Large intestine (tissue), 3 donors: ENCODE measurements at regions not wholly inside any gene's neighbourhood (a gene's known extent, or its start where the extent isn't known, plus 50 kb on each side); places are given as distances from the start of the nearest gene placed in this dataset.
"Not testable (repeated sequence)": the region's sequence is repeated elsewhere in the genome, so short reads cannot be mapped to it uniquely, and the experiment has no call there.

ENCODE experiments used
- DNase-seq, 2 donors: peaks; one replicate each; pipeline versions ENCODE4 v3.0.0 to v3.0.0-alpha.2; 2013
- H3K27ac ChIP-seq: one replicate; pipeline ENCODE4 v1.5.1; 2013; ENCODE audit warnings: low read length
- H3K27me3 ChIP-seq: 2 replicates; pipeline ENCODE4 v1.6.1; 2013; ENCODE audit warnings: low read length; ENCODE audit not compliant: control insufficient read depth, insufficient read depth
- H3K36me3 ChIP-seq: 2 replicates; pipeline ENCODE4 v1.6.1; 2013; ENCODE audit warnings: low read length; ENCODE audit not compliant: control insufficient read depth, insufficient read depth
- H3K4me1 ChIP-seq: one replicate; pipeline ENCODE4 v1.6.1; 2013; ENCODE audit warnings: low read length; ENCODE audit not compliant: control insufficient read depth, insufficient read depth
- H3K4me3 ChIP-seq: one replicate; pipeline ENCODE4 v1.5.1; 2013; ENCODE audit warnings: low read length
- H3K9me3 ChIP-seq: one replicate; pipeline ENCODE4 v1.6.1; 2013; ENCODE audit warnings: mild to moderate bottlenecking, low read depth, low read length, moderate library complexity; ENCODE audit not compliant: control insufficient read depth
- WGBS: methylation state at CpG from one replicate; pipeline ENCODE4 v1.1.5; 2013; ENCODE audit warnings: low lambda C conversion rate; ENCODE audit not compliant: insufficient coverage; 5-methylcytosine and 5-hydroxymethylcytosine counted together

- no peaks in the 10 kb centered on the region for H3K27me3 ChIP-seq
- no CpG with 5 or more reads among the region's 2 CpGs for WGBS
- no peak overlapping the region for H3K27ac ChIP-seq
- DNase-seq, result no peak
- peaks cover 3% of the 10 kb centered on the region for H3K9me3 ChIP-seq
- no peaks in the 10 kb centered on the region for H3K36me3 ChIP-seq
- H3K4me1 ChIP-seq, result no peaks in the 10 kb centered on the region
- H3K4me3 ChIP-seq, result no peak overlapping the region
Observed at GRCh38 chr19:23597661-23598060, 89.4 kb downstream of the ZNF675 start.

- H3K4me1 ChIP-seq, result no peaks in the 10 kb centered on the region
- no peaks in the 10 kb centered on the region for H3K27me3 ChIP-seq
- DNase-seq, result no peak
- no peak overlapping the region for H3K27ac ChIP-seq
- peaks cover 3% of the 10 kb centered on the region for H3K9me3 ChIP-seq
- no peaks in the 10 kb centered on the region for H3K36me3 ChIP-seq
- no peak overlapping the region for H3K4me3 ChIP-seq
Observed at GRCh38 chr19:23596872-23597271, 90.1 kb downstream of the ZNF675 start.

GRCh38 chr19:23594311-23594710 is 92.7 kb downstream of the ZNF675 start:
- H3K36me3 ChIP-seq, H3K4me3 ChIP-seq, H3K4me1 ChIP-seq, H3K9me3 ChIP-seq, DNase-seq, H3K27ac ChIP-seq, H3K27me3 ChIP-seq: not testable (repeated sequence)
- no CpG with 5 or more reads among the region's 12 CpGs for WGBS

- no peaks in the 10 kb centered on the region for H3K36me3 ChIP-seq
- no peak for DNase-seq
- H3K4me3 ChIP-seq, result no peak overlapping the region
- H3K27ac ChIP-seq, result no peak overlapping the region
- no peaks in the 10 kb centered on the region for H3K27me3 ChIP-seq
- H3K4me1 ChIP-seq, result no peaks in the 10 kb centered on the region
- peaks cover 4% of the 10 kb centered on the region for H3K9me3 ChIP-seq
Observed at GRCh38 chr19:23587546-23587945, 99.5 kb downstream of the ZNF675 start.

GRCh38 chr19:23577501-23577900 is 109.5 kb downstream of the ZNF675 start:
- H3K4me3 ChIP-seq, result no peak overlapping the region
- H3K27ac ChIP-seq, result no peak overlapping the region
- no CpG with 5 or more reads among the region's 6 CpGs for WGBS
- DNase-seq, result no peak
- H3K36me3 ChIP-seq, result no peaks in the 10 kb centered on the region
- peaks cover 3% of the 10 kb centered on the region for H3K9me3 ChIP-seq
- H3K4me1 ChIP-seq, result no peaks in the 10 kb centered on the region
- no peaks in the 10 kb centered on the region for H3K27me3 ChIP-seq

GRCh38 chr19:23571175-23571574 is 115.8 kb downstream of the ZNF675 start:
- WGBS, result no CpG with 5 or more reads among the region's 2 CpGs
- Histone ChIP-seq H3K9me3 (peaks cover 23% of the 10 kb centered on the region), H3K4me3 (no peak overlapping the region), H3K27me3 (no peaks in the 10 kb centered on the region), H3K27ac (no peak overlapping the region), H3K4me1 (no peaks in the 10 kb centered on the region), H3K36me3 (no peaks in the 10 kb centered on the region)
- no peak for DNase-seq

GRCh38 chr19:23568116-23568515 is 118.9 kb downstream of the ZNF675 start:
- H3K4me1 ChIP-seq, H3K27me3 ChIP-seq, DNase-seq, H3K4me3 ChIP-seq, H3K36me3 ChIP-seq, H3K27ac ChIP-seq: not testable (repeated sequence)
- WGBS, result 100% methylated on average over 2 of the region's 15 CpGs
- H3K9me3 ChIP-seq, result peaks cover 23% of the 10 kb centered on the region

GRCh38 chr19:23565256-23565655 is 121.8 kb downstream of the ZNF675 start:
- H3K9me3 ChIP-seq, result peaks cover 19% of the 10 kb centered on the region
- H3K27me3 ChIP-seq, result no peaks in the 10 kb centered on the region
- H3K27ac ChIP-seq, result no peak overlapping the region
- no peak overlapping the region for H3K4me3 ChIP-seq
- H3K36me3 ChIP-seq, result no peaks in the 10 kb centered on the region
- DNase-seq, result no peak
- no CpG with 5 or more reads among the region's 3 CpGs for WGBS
- no peaks in the 10 kb centered on the region for H3K4me1 ChIP-seq

GRCh38 chr19:23563326-23563725 is 123.7 kb downstream of the ZNF675 start:
- no peaks in the 10 kb centered on the region for H3K27me3 ChIP-seq
- no peaks in the 10 kb centered on the region for H3K36me3 ChIP-seq
- peaks cover 8% of the 10 kb centered on the region for H3K9me3 ChIP-seq
- DNase-seq, result no peak
- H3K27ac ChIP-seq, result no peak overlapping the region
- no CpG with 5 or more reads among the region's 1 CpG for WGBS
- H3K4me3 ChIP-seq, result no peak overlapping the region
- H3K4me1 ChIP-seq, result no peaks in the 10 kb centered on the region

GRCh38 chr19:23561341-23561740 is 125.7 kb downstream of the ZNF675 start:
- WGBS, result no CpG with 5 or more reads among the region's 2 CpGs

GRCh38 chr19:23560051-23560450 is 127.0 kb downstream of the ZNF675 start:
- Histone ChIP-seq H3K36me3 (no peaks in the 10 kb centered on the region), H3K27me3 (no peaks in the 10 kb centered on the region), H3K4me1 (no peaks in the 10 kb centered on the region), H3K4me3 (no peak overlapping the region), H3K9me3 (no peaks in the 10 kb centered on the region), H3K27ac (no peak overlapping the region)
- WGBS, result 60% methylated on average over 1 of the region's 2 CpGs
- DNase-seq, result no peak

More at GRCh38 chr19:23561341-23561740, 125.7 kb downstream of the ZNF675 start:
- Histone ChIP-seq H3K27ac (no peak overlapping the region), H3K36me3 (no peaks in the 10 kb centered on the region), H3K9me3 (no peaks in the 10 kb centered on the region), H3K27me3 (no peaks in the 10 kb centered on the region), H3K4me1 (no peaks in the 10 kb centered on the region), H3K4me3 (no peak overlapping the region)
- DNase-seq, result no peak
